ENCODE measurements at regions not wholly inside any gene's neighbourhood (a gene's known extent, or its start where the extent isn't known, plus 50 kb on each side); places are given as distances from the start of the nearest gene placed in this dataset.

DNA sequence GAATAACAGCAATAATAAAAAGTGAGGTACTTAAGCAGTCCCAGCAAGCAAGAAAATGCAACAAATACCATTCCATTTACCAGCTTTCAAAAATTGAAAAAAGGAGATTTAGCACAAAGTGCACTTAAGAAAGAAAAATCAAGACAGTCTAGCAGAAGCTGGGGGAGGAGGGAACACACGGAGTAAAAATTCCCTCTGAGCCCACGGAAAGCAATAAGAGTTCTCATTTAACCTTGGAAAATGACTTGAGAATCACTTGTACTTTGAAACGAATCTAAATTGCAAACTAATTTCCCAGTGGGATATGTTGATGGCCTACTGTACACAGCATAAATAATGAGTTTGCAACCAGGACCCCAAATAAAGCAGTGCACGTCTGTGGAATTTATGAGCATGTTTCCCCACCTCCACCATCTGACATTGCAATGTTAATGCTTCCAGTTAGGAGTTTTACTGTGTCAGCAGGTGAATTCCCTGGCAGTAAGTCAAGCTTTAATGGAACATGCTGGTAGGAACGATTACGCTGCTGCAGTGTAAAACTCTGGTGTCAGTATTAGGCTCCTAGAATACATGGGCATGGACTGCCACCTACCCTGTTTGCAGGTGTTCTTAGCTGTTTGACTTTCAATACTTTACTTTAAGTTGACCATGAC lies 386.8 kb downstream of the HDGFL1 start:
- BruUV-seq (replicated peaks), result no TSS peak
- H2AFZ ChIP-seq (ENCODE audit: low read depth, low read length, poor library complexity, severe bottlenecking), result no peak overlapping the region
- no peak overlapping the region for H3K4me3 ChIP-seq (replicated peaks in 1 of 2; ENCODE audit: low read depth in 1 of 2, low read length in 2 of 2)
- H3K36me3 ChIP-seq (ENCODE audit: control insufficient read depth in 1 of 2, insufficient read depth in 2 of 2, low read length in 2 of 2), result no peaks in the 10 kb centered on the region
- ATAC-seq (no peak), DNase-seq (ENCODE audit: low read depth, low spot score) (no peak)
- ChIA-PET RAD21 (ENCODE audit: low non-redundant PET in 1 of 2, low total read pairs in 2 of 2, uncharacterized antibody in 2 of 2, unreplicated experiment in 2 of 2) (no interaction called here), CTCF (no interaction called here), POLR2A (no interaction called here)
- no peak overlapping the region for H3K4me2 ChIP-seq (ENCODE audit: low read length)
- no peaks in the 10 kb centered on the region for H3K79me2 ChIP-seq (ENCODE audit: insufficient read depth, low read length)
- no peaks in the 10 kb centered on the region for H4K20me1 ChIP-seq (ENCODE audit: insufficient read depth)
- no peaks in the 10 kb centered on the region for H3K9me2 ChIP-seq (ENCODE audit: insufficient read depth)
- peaks cover 0 to 5% of the 10 kb centered on the region in 2 experiments; a peak in 1 of 4 replicates for H3K9me3 ChIP-seq (ENCODE audit: control insufficient read depth in 1 of 2, insufficient read depth in 1 of 2, low read depth in 1 of 2, low read length in 2 of 2)
- H3K27ac ChIP-seq (ENCODE audit: low read depth, low read length), result no peak overlapping the region
- H3K4me1 ChIP-seq (ENCODE audit: control insufficient read depth in 1 of 2, insufficient read depth in 2 of 2, low read length in 2 of 2), result no peaks in the 10 kb centered on the region
- H3K9ac ChIP-seq (ENCODE audit: low read length), result no peak overlapping the region
- no peaks in the 10 kb centered on the region for H3K27me3 ChIP-seq (ENCODE audit: insufficient read depth, low read length)
- intact Hi-C loops (cut with micrococcal nuclease), result no loop called here
- no peak for TF ChIP-seq ZNF274 (IDR thresholded peaks at IDR 0.05; ENCODE audit: low read depth, low read length)
- TF ChIP-seq FOSL1 (IDR thresholded peaks at IDR 0.05; ENCODE audit: low read depth), result no peak

GRCh38 chr6:22958677-22959076 lies 389.3 kb downstream of the HDGFL1 start:
- ATAC-seq (no peak), DNase-seq (ENCODE audit: low read depth, low spot score) (no peak)
- H3K79me2 ChIP-seq (ENCODE audit: insufficient read depth, low read length), result no peaks in the 10 kb centered on the region
- CTCF ChIA-PET, result no interaction called here
- H3K4me1 ChIP-seq (ENCODE audit: control insufficient read depth in 1 of 2, insufficient read depth in 2 of 2, low read length in 2 of 2), result no peaks in the 10 kb centered on the region
- BruUV-seq (replicated peaks), result no TSS peak
- H2AFZ ChIP-seq (ENCODE audit: low read depth, low read length, poor library complexity, severe bottlenecking), result no peak overlapping the region
- POLR2A ChIA-PET, result no interaction called here
- H3K9me3 ChIP-seq (ENCODE audit: control insufficient read depth in 1 of 2, insufficient read depth in 1 of 2, low read depth in 1 of 2, low read length in 2 of 2), result peaks cover 0 to 5% of the 10 kb centered on the region in 2 experiments; a peak in 1 of 4 replicates
- RAD21 ChIA-PET (ENCODE audit: low non-redundant PET in 1 of 2, low total read pairs in 2 of 2, uncharacterized antibody in 2 of 2, unreplicated experiment in 2 of 2), result no interaction called here
- TF ChIP-seq YY1 (IDR thresholded peaks at IDR 0.05; ENCODE audit: extremely low read depth, insufficient replicate concordance, low read depth, low read length), result no peak
- no peak for TF ChIP-seq ELF1 (IDR thresholded peaks at IDR 0.05; ENCODE audit: borderline replicate concordance, low read depth)
- no peak for TF ChIP-seq ZNF274 (IDR thresholded peaks at IDR 0.05; ENCODE audit: low read depth, low read length)
- no peak for TF ChIP-seq EGR1 (IDR thresholded peaks at IDR 0.05; ENCODE audit: low read depth)
- TF ChIP-seq EZH2 (IDR thresholded peaks at IDR 0.05), result no peak
- no peak for TF ChIP-seq EZH2phosphoT487 (IDR thresholded peaks at IDR 0.05; ENCODE audit: borderline replicate concordance)
- no peak for TF ChIP-seq SIN3A (IDR thresholded peaks at IDR 0.05; ENCODE audit: low read depth)
- TF ChIP-seq ZFX (IDR thresholded peaks at IDR 0.05), result no peak
- TF ChIP-seq CTCF (IDR thresholded peaks at IDR 0.05 in 2 of 3, conservative IDR thresholded peaks at IDR 0.05 in 1 of 3; ENCODE audit: borderline replicate concordance in 1 of 3, insufficient read depth in 1 of 3, low read depth in 2 of 3, low read length in 2 of 3), result no peak
- TF ChIP-seq, protein P1, sequence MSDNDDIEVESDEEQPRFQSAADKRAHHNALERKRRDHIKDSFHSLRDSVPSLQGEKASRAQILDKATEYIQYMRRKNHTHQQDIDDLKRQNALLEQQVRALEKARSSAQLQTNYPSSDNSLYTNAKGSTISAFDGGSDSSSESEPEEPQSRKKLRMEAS (IDR thresholded peaks at IDR 0.05), result no peak
- no peak for TF ChIP-seq RAD21 (IDR thresholded peaks at IDR 0.05; ENCODE audit: low read depth)
- TF ChIP-seq CBX3 (IDR thresholded peaks at IDR 0.05; ENCODE audit: low read depth), result no peak
- TF ChIP-seq POLR2AphosphoS5 (IDR thresholded peaks at IDR 0.05; ENCODE audit: low read depth, low read length), result no peak
- no peak for TF ChIP-seq CEBPB (IDR thresholded peaks at IDR 0.05; ENCODE audit: low read depth)
- no peak for TF ChIP-seq ZBTB33 (IDR thresholded peaks at IDR 0.05; ENCODE audit: extremely low read depth, insufficient replicate concordance, low read length)
- TF ChIP-seq SP1 (IDR thresholded peaks at IDR 0.05; ENCODE audit: low read depth), result no peak
- H3K4me3 ChIP-seq (replicated peaks in 1 of 2; ENCODE audit: low read depth in 1 of 2, low read length in 2 of 2), result no peak overlapping the region
- no peaks in the 10 kb centered on the region for H4K20me1 ChIP-seq (ENCODE audit: insufficient read depth)
- no peaks in the 10 kb centered on the region for H3K36me3 ChIP-seq (ENCODE audit: control insufficient read depth in 1 of 2, insufficient read depth in 2 of 2, low read length in 2 of 2)
- H3K4me2 ChIP-seq (ENCODE audit: low read length), result no peak overlapping the region
- intact Hi-C loops (cut with micrococcal nuclease), result no loop called here
- H3K27ac ChIP-seq (ENCODE audit: low read depth, low read length), result no peak overlapping the region
- H3K9me2 ChIP-seq (ENCODE audit: insufficient read depth), result no peaks in the 10 kb centered on the region
- H3K9ac ChIP-seq (ENCODE audit: low read length), result no peak overlapping the region
- no peaks in the 10 kb centered on the region for H3K27me3 ChIP-seq (ENCODE audit: insufficient read depth, low read length)
